ENCODE measurements at regions not wholly inside any gene's neighbourhood (a gene's known extent, or its start where the extent isn't known, plus 50 kb on each side); places are given as distances from the start of the nearest gene placed in this dataset.

DNA sequence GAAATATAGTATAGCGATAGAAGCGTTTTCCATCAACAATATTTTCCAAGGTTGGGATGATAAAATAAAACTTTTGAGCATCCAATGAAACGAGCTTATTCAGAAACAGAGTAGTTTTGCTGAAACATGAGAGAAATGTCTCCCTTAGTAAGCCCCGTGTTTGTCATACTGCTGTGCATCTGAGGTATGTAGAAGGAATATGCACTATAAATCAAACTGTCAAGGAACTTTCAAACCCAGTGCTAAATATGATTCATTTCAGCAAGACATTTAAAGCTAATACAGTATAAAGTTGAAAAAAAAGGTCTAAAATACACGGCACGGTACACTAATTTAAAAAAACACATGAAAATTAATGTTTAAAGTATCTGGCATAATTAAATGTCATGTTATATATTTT lies 546.2 kb downstream of the SLITRK5 start (continued):
- TF ChIP-seq, protein P1, sequence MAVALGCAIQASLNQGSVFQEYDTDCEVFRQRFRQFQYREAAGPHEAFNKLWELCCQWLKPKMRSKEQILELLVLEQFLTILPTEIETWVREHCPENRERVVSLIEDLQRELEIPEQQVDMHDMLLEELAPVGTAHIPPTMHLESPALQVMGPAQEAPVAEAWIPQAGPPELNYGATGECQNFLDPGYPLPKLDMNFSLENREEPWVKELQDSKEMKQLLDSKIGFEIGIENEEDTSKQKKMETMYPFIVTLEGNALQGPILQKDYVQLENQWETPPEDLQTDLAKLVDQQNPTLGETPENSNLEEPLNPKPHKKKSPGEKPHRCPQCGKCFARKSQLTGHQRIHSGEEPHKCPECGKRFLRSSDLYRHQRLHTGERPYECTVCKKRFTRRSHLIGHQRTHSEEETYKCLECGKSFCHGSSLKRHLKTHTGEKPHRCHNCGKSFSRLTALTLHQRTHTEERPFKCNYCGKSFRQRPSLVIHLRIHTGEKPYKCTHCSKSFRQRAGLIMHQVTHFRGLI (CRISPR knock-in tag; IDR thresholded peaks at IDR 0.05), result no peak
- TF ChIP-seq SNRNP70 (optimal IDR thresholded peaks at IDR 0.05; ENCODE audit: low read depth, low read length) (no peak), ZNF24 (IDR thresholded peaks at IDR 0.05) (no peak)

DNA sequence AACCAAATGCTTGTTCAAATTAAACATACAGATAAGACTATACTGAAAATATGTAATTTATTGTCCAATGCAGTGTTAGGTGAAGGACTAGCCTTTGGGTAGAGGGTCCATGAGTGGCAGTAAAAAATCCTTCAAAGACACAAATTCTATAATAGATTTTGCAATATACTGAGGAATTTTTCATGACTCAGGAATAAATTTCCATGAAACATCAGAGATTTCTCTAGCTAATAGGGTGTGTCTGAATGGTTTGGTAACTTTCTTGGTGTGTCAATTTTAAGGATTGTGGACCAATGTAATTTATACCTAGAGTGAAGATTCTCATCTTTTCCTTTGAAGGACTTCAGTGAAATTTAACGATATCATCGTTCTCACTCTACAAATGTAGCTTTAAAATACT lies 546.7 kb downstream of the SLITRK5 start:
- no TSS peak for BruUV-seq (replicated peaks)
- TF ChIP-seq POLR2A (conservative IDR thresholded peaks at IDR 0.05) (no peak), ZSCAN32 (CRISPR knock-in tag; IDR thresholded peaks at IDR 0.05) (no peak), HSF4 (CRISPR knock-in tag; IDR thresholded peaks at IDR 0.05; ENCODE audit: borderline replicate concordance) (no peak), ZKSCAN1 (IDR thresholded peaks at IDR 0.05; ENCODE audit: low read depth, low read length) (no peak), ZNF436 (CRISPR knock-in tag; IDR thresholded peaks at IDR 0.05) (no peak)
- TF ChIP-seq, protein P2, sequence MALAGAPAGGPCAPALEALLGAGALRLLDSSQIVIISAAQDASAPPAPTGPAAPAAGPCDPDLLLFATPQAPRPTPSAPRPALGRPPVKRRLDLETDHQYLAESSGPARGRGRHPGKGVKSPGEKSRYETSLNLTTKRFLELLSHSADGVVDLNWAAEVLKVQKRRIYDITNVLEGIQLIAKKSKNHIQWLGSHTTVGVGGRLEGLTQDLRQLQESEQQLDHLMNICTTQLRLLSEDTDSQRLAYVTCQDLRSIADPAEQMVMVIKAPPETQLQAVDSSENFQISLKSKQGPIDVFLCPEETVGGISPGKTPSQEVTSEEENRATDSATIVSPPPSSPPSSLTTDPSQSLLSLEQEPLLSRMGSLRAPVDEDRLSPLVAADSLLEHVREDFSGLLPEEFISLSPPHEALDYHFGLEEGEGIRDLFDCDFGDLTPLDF (CRISPR knock-in tag; IDR thresholded peaks at IDR 0.05), result no peak
- TF ChIP-seq, protein P3, sequence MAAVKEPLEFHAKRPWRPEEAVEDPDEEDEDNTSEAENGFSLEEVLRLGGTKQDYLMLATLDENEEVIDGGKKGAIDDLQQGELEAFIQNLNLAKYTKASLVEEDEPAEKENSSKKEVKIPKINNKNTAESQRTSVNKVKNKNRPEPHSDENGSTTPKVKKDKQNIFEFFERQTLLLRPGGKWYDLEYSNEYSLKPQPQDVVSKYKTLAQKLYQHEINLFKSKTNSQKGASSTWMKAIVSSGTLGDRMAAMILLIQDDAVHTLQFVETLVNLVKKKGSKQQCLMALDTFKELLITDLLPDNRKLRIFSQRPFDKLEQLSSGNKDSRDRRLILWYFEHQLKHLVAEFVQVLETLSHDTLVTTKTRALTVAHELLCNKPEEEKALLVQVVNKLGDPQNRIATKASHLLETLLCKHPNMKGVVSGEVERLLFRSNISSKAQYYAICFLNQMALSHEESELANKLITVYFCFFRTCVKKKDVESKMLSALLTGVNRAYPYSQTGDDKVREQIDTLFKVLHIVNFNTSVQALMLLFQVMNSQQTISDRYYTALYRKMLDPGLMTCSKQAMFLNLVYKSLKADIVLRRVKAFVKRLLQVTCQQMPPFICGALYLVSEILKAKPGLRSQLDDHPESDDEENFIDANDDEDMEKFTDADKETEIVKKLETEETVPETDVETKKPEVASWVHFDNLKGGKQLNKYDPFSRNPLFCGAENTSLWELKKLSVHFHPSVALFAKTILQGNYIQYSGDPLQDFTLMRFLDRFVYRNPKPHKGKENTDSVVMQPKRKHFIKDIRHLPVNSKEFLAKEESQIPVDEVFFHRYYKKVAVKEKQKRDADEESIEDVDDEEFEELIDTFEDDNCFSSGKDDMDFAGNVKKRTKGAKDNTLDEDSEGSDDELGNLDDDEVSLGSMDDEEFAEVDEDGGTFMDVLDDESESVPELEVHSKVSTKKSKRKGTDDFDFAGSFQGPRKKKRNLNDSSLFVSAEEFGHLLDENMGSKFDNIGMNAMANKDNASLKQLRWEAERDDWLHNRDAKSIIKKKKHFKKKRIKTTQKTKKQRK (IDR thresholded peaks at IDR 0.05; ENCODE audit: borderline replicate concordance, low read depth, low read length), result no peak

More for the DNA sequence above, 546.7 kb downstream of the SLITRK5 start:
- in situ Hi-C loops (cut with MboI), result no loop called here
- 0% methylated on average over 2 of the region's 2 CpGs for WGBS (ENCODE audit: insufficient coverage, low coverage, missing lambda C conversion rate)
- Histone ChIP-seq H3K27me3 (ENCODE audit: control insufficient read depth in 2 of 2, insufficient read depth in 2 of 2, low read length in 2 of 2) (no peaks in the 10 kb centered on the region), H3K4me3 (no peak overlapping the region), H3K9me3 (replicated peaks; ENCODE audit: control insufficient read depth, insufficient read depth, low read depth, low read length) (no peaks in the 10 kb centered on the region), H3K27ac (ENCODE audit: extremely low read depth, low read depth, low read length) (no peak overlapping the region), H3K36me3 (ENCODE audit: control insufficient read depth, insufficient read depth, low read length) (no peaks in the 10 kb centered on the region), H3K9me1 (ENCODE audit: control insufficient read depth, insufficient read depth, low read length) (no peaks in the 10 kb centered on the region), H3K9ac (ENCODE audit: insufficient read depth in 1 of 2, low read depth in 2 of 2, low read length in 2 of 2) (no peak overlapping the region), H2AFZ (ENCODE audit: low read depth, low read length) (no peak overlapping the region), H3K79me2 (ENCODE audit: control insufficient read depth, insufficient read depth, low read length) (no peaks in the 10 kb centered on the region), H4K20me1 (replicated peaks; ENCODE audit: control insufficient read depth, insufficient read depth, low read length) (no peaks in the 10 kb centered on the region), H3K4me2 (ENCODE audit: insufficient read depth, low read length) (no peak overlapping the region), H3K4me1 (replicated peaks in 1 of 2; ENCODE audit: control insufficient read depth in 2 of 2, insufficient read depth in 2 of 2, low read length in 2 of 2) (no peaks in the 10 kb centered on the region)
- ATAC-seq, result no peak
- CTCF ChIA-PET (ENCODE audit: low intra/inter-chr PET ratio), result no interaction called here
- POLR2A ChIA-PET, result no interaction called here
- intact Hi-C loops (cut with micrococcal nuclease), result no loop called here
- no peak for FAIRE-seq
- no peak for DNase-seq (ENCODE audit: extremely low read depth in 1 of 4, low spot score in 3 of 4)

Measured in K562 (cell line).